OCI-LY7 (cell line): ENCODE measurements at regions not wholly inside any gene's neighbourhood (a gene's known extent, or its start where the extent isn't known, plus 50 kb on each side); places are given as distances from the start of the nearest gene placed in this dataset.
"Not testable (repeated sequence)": the region's sequence is repeated elsewhere in the genome, so short reads cannot be mapped to it uniquely, and the experiment has no call there.

Experiments
- BruUV-seq: library from RNA; stranded (reverse); fragments of 400-500 nt; replicated peaks from 2 replicates; lab custom pipeline; 2021; lab: Mats Ljungman, UMichigan
- CTCF ChIA-PET: fragments of 300-600 bp; sonication (Branson Sonifier 250); formaldehyde crosslinking; loops from one replicate; lab custom pipeline; 2022; ENCODE audit warnings: antibody characterized with exemption; ENCODE audit not compliant: unreplicated experiment; lab: Charles Lee
- POLR2A ChIA-PET: fragments of 300-600 bp; sonication (Branson Sonifier 250); formaldehyde crosslinking; loops from one replicate; lab custom pipeline; 2022; ENCODE audit warnings: antibody characterized with exemption; lab: Charles Lee
- DNase-seq: peaks from one replicate; pipeline ENCODE4 v3.0.0-alpha.2; 2015; ENCODE audit warnings: low spot score
- H2AFZ ChIP-seq: fragments of 200-600 bp; sonication (generic), shearing (Covaris generic); 2 replicates; pipeline ENCODE4 v1.6.1; 2014; ENCODE audit warnings: mild to moderate bottlenecking, antibody characterized with exemption, low read length, moderate library complexity
- H3K27ac ChIP-seq: fragments of 200-600 bp; sonication (generic); 2 replicates; pipeline ENCODE4 v1.5.1; 2014; ENCODE audit warnings: mixed run types, low read depth, mild to moderate bottlenecking, moderate library complexity, low read length, inconsistent platforms; ENCODE audit not compliant: poor library complexity, severe bottlenecking
- H3K36me3 ChIP-seq: fragments of 200-600 bp; sonication (generic); 2 replicates; pipeline ENCODE4 v1.6.1; 2014; ENCODE audit warnings: mild to moderate bottlenecking, antibody characterized with exemption, low read length, moderate library complexity, mixed read lengths; ENCODE audit not compliant: insufficient read depth
- H3K4me1 ChIP-seq: fragments of 200-600 bp; sonication (generic); 2 replicates; pipeline ENCODE4 v1.5.1; 2014; ENCODE audit warnings: mild to moderate bottlenecking, low read length; ENCODE audit not compliant: insufficient read depth, poor library complexity, severe bottlenecking
- H3K4me2 ChIP-seq: fragments of 200-600 bp; sonication (generic); 2 replicates; pipeline ENCODE4 v1.6.1; 2014; ENCODE audit warnings: mild to moderate bottlenecking, low read length
- H3K4me3 ChIP-seq: fragments of 200-600 bp; sonication (generic); 2 replicates; pipeline ENCODE4 v1.5.1; 2014; ENCODE audit warnings: mild to moderate bottlenecking, low read depth, low read length; ENCODE audit not compliant: poor library complexity, severe bottlenecking
- H3K79me2 ChIP-seq: fragments of 200-600 bp; sonication (generic); 2 replicates; pipeline ENCODE4 v1.6.1; 2016; ENCODE audit warnings: low read depth, mild to moderate bottlenecking, low read length, moderate library complexity, mixed read lengths; ENCODE audit not compliant: insufficient read depth
- H3K9me2 ChIP-seq: fragments of 200-600 bp; sonication (generic); 2 replicates; pipeline ENCODE4 v1.6.1; 2016; ENCODE audit warnings: mild to moderate bottlenecking, low read length, mixed read lengths; ENCODE audit not compliant: insufficient read depth
- H3K9me3 ChIP-seq: fragments of 200-600 bp; sonication (generic); 2 replicates; pipeline ENCODE4 v1.6.1; 2014; ENCODE audit warnings: mild to moderate bottlenecking, mixed run types, low read length, mixed read lengths
- H4K20me1 ChIP-seq: fragments of 200-600 bp; sonication (generic); 2 replicates; pipeline ENCODE4 v1.6.1; 2014; ENCODE audit warnings: mild to moderate bottlenecking, antibody characterized with exemption, low read length, moderate library complexity, mixed read lengths; ENCODE audit not compliant: insufficient read depth
- EZH2phosphoT487 ChIP-seq: fragments of 200-600 bp; sonication (generic); IDR thresholded peaks from 2 replicates; pipeline ENCODE4 v1.6.1; 2018; ENCODE audit warnings: low read depth, borderline replicate concordance, mild to moderate bottlenecking, mixed run types, antibody characterized with exemption, low read length, moderate library complexity, mixed read lengths
- intact Hi-C: fragments of 100-400 bp; cut with micrococcal nuclease; formaldehyde crosslinking; loops from one replicate; pipeline ENCODE4 v1.10.0; 2022; ENCODE audit not compliant: unreplicated experiment
- TF ChIP-seq, protein P1 (sequence below): fragments of 200-600 bp; sonication (generic); conservative IDR thresholded peaks from 2 replicates; pipeline ENCODE4 v1.5.1; 2014; ENCODE audit warnings: mild to moderate bottlenecking, antibody characterized with exemption, low read length, moderate library complexity, mixed read lengths

DNA sequence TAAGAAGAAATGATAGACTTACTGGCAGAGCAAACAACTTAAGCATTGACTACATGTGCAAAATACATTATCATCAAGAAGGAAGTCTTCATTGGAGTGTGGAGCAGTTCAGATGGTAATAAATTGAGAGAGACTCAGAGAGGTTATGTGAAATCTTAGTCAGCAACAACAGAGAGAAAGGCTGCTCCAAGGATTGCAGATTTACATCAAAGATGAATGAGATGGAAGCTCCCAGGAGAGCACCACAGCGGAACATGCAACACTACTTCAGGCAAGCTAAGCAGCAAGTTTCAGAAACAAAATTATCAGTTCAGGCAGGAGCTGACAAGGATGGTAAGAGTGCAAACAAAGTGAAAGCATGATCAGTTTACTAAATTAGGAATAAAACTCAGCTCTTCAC, 882.3 kb downstream of the LRFN5 start:
- H4K20me1 ChIP-seq = no peaks in the 10 kb centered on the region
- ChIA-PET CTCF (no interaction called here), POLR2A (no interaction called here)
- H3K4me3 ChIP-seq = no peak overlapping the region
- no peak for DNase-seq
- no peaks in the 10 kb centered on the region for H3K9me3 ChIP-seq
- TF ChIP-seq, protein P1, sequence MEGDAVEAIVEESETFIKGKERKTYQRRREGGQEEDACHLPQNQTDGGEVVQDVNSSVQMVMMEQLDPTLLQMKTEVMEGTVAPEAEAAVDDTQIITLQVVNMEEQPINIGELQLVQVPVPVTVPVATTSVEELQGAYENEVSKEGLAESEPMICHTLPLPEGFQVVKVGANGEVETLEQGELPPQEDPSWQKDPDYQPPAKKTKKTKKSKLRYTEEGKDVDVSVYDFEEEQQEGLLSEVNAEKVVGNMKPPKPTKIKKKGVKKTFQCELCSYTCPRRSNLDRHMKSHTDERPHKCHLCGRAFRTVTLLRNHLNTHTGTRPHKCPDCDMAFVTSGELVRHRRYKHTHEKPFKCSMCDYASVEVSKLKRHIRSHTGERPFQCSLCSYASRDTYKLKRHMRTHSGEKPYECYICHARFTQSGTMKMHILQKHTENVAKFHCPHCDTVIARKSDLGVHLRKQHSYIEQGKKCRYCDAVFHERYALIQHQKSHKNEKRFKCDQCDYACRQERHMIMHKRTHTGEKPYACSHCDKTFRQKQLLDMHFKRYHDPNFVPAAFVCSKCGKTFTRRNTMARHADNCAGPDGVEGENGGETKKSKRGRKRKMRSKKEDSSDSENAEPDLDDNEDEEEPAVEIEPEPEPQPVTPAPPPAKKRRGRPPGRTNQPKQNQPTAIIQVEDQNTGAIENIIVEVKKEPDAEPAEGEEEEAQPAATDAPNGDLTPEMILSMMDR = no peak
- no peak for TF ChIP-seq EZH2phosphoT487
- H3K4me2 ChIP-seq = no peak overlapping the region
- H3K79me2 ChIP-seq = no peaks in the 10 kb centered on the region
- no TSS peak for BruUV-seq
- no peaks in the 10 kb centered on the region for H3K9me2 ChIP-seq
- no peak overlapping the region for H3K27ac ChIP-seq
- H2AFZ ChIP-seq = no peak overlapping the region
- H3K36me3 ChIP-seq = no peaks in the 10 kb centered on the region
- intact Hi-C loops = no loop called here
- H3K4me1 ChIP-seq = no peaks in the 10 kb centered on the region

DNA sequence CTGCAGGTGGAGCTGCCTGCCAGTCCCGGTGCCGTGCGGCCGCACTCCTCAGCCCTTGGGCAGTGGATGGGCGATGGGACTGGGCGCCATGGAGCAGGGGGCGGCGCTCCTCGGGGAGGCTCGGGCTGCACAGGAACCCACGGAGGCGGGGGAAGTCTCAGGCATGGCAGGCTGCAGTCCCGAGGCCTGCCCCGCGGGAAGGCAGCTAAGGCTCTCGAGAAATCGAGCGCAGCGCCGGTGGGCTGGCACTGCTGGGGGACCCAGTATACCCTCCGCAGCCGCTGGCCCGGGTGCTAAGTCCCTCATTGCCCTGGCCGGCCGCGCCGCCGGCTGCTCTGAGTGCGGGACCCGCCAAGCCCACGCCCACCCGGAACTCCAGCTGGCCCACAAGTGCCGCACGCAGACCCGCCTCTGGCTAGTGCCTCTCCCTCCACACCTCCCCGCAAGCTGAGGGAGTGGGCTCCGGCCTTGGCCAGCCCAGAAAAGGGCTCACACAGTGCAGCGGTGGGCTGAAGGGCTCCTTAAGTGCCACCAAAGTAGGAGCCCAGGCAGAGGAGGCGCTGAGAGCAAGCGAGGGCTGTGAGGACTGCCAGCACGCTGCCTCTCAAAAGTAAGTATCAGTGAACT, 875.8 kb downstream of the LRFN5 start:
- BruUV-seq = not testable (repeated sequence)

DNA sequence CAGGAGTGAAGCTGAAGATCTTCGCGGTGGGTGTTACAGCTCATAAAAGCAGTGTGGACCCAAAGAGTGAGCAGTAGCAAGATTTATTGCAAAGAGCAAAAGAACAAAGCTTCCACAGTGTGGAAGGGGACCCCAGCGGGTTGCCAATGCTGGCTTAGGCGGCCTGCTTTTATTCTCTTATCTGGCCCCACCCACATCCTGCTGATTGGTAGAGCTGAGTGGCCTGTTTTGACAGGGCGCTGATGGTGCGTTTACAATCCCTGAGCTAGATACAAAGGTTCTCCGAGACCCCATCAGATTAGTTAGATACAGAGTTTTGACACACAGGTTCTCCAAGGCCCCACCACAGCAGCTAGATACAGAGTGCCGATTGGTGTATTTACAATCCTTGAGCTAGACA, 875.0 kb downstream of the LRFN5 start:
- H3K27ac ChIP-seq = not testable (repeated sequence)

More for the DNA sequence above, 875.8 kb downstream of the LRFN5 start:
- H3K79me2 ChIP-seq, H3K4me1 ChIP-seq, H3K9me2 ChIP-seq, H4K20me1 ChIP-seq, H3K27ac ChIP-seq, H3K36me3 ChIP-seq, H2AFZ ChIP-seq, H3K9me3 ChIP-seq, intact Hi-C loops, H3K4me3 ChIP-seq, DNase-seq, CTCF ChIA-PET, H3K4me2 ChIP-seq: not testable (repeated sequence)
- POLR2A ChIA-PET = interaction anchor here (0.7 kb wide), 2 partner anchors 14 to 74 kb away, joined by 3 read pairs; no protein-coding TSS in a partner anchor

More for the DNA sequence above, 875.0 kb downstream of the LRFN5 start:
- H2AFZ ChIP-seq, H3K4me1 ChIP-seq, DNase-seq, H3K9me2 ChIP-seq, H4K20me1 ChIP-seq, H3K4me2 ChIP-seq, H3K4me3 ChIP-seq, H3K36me3 ChIP-seq, H3K79me2 ChIP-seq, H3K9me3 ChIP-seq, CTCF ChIA-PET, intact Hi-C loops, BruUV-seq: not testable (repeated sequence)
- POLR2A ChIA-PET = interaction anchor here (0.7 kb wide), 1 partner anchor 13 kb away, joined by 3 read pairs; no protein-coding TSS in a partner anchor
